Kidney tubule cell (primary cell): ENCODE measurements at regions not wholly inside any gene's neighbourhood (a gene's known extent, or its start where the extent isn't known, plus 50 kb on each side); places are given as distances from the start of the nearest gene placed in this dataset.
A peak's percentile ranks its signal among the peaks of the same experiment; 100 is the strongest.
"Not testable (repeated sequence)": the region's sequence is repeated elsewhere in the genome, so short reads cannot be mapped to it uniquely, and the experiment has no call there.

ENCODE experiments used
- DNase-seq: peaks from one replicate; pipeline ENCODE4 v3.0.0-alpha.2; 2018; ENCODE audit warnings: low spot score

GRCh38 chr14:40694023-40694422 is 912.7 kb upstream of the LRFN5 start:
- no peak for DNase-seq

GRCh38 chr14:40691066-40691465 is 915.6 kb upstream of the LRFN5 start:
- DNase-seq, result no peak

GRCh38 chr14:40685764-40686163 is 920.9 kb upstream of the LRFN5 start:
- no peak for DNase-seq

- no peak for DNase-seq
These were observed 922.3 kb upstream of the LRFN5 start for GRCh38 chr14:40684328-40684727.

- no peak for DNase-seq
These were observed 924.4 kb upstream of the LRFN5 start for GRCh38 chr14:40682131-40682913.

- no peak for DNase-seq
These were observed 927.4 kb upstream of the LRFN5 start for GRCh38 chr14:40679256-40679655.

- DNase-seq, result not testable (repeated sequence)
These were observed 929.5 kb upstream of the LRFN5 start for GRCh38 chr14:40677206-40677605.

GRCh38 chr14:40674502-40674901 is 932.2 kb upstream of the LRFN5 start:
- DNase-seq, result no peak

GRCh38 chr14:40656311-40656710 is 950.4 kb upstream of the LRFN5 start:
- DNase-seq, result peak; percentile 65

GRCh38 chr14:40652089-40652691 is 954.5 kb upstream of the LRFN5 start:
- no peak for DNase-seq

GRCh38 chr14:40630471-40630870 is 976.2 kb upstream of the LRFN5 start:
- no peak for DNase-seq

GRCh38 chr14:40629551-40630137 is 977.0 kb upstream of the LRFN5 start:
- DNase-seq, result not testable (repeated sequence)

GRCh38 chr14:40629144-40629543 is 977.5 kb upstream of the LRFN5 start:
- no peak for DNase-seq

GRCh38 chr14:40623643-40624042 is 983.0 kb upstream of the LRFN5 start:
- DNase-seq, result no peak

- no peak for DNase-seq
These were observed 988.3 kb upstream of the LRFN5 start for GRCh38 chr14:40618225-40618898.

GRCh38 chr14:40616579-40616978 is 990.1 kb upstream of the LRFN5 start:
- DNase-seq, result no peak

GRCh38 chr14:40601063-40601462 is 1005.6 kb upstream of the LRFN5 start:
- no peak for DNase-seq

- peak; percentile 53 for DNase-seq
These were observed 1007.0 kb upstream of the LRFN5 start for GRCh38 chr14:40599725-40600124.

GRCh38 chr14:40581264-40581663 is 1025.4 kb upstream of the LRFN5 start:
- DNase-seq, result no peak

- DNase-seq, result no peak
These were observed 1029.7 kb upstream of the LRFN5 start for GRCh38 chr14:40576880-40577478.

GRCh38 chr14:40574780-40575179 is 1031.9 kb upstream of the LRFN5 start:
- no peak for DNase-seq

- DNase-seq, result no peak
These were observed 1081.4 kb upstream of the LRFN5 start for GRCh38 chr14:40525314-40525713.
